MCF 10A (cell line): ENCODE measurements at regions not wholly inside any gene's neighbourhood (a gene's known extent, or its start where the extent isn't known, plus 50 kb on each side); places are given as distances from the start of the nearest gene placed in this dataset.

Experiments
- BruUV-seq: library from RNA; stranded (reverse); fragments of 400-500 nt; replicated peaks from 2 replicates; lab custom pipeline; 2021; lab: Mats Ljungman, UMichigan
- CTCF ChIA-PET: fragments of 300-600 bp; sonication (Branson Sonifier 250); formaldehyde crosslinking; extraction: SDS; loops from one replicate; lab custom pipeline; 2021; ENCODE audit warnings: antibody characterized with exemption, inconsistent platforms; lab: Yijun Ruan, JAX
- POLR2A ChIA-PET: fragments of 300-600, 350-650 bp; sonication (Branson Sonifier 250); formaldehyde crosslinking; extraction: SDS; loops from one replicate; lab custom pipeline; 2020; ENCODE audit warnings: antibody characterized with exemption, inconsistent platforms; lab: Yijun Ruan, JAX
- DNase-seq: peaks from one replicate; pipeline ENCODE4 v3.0.0-alpha.2; 2018; ENCODE audit not compliant: unreplicated experiment
- H3K27ac Mint-ChIP-seq: one replicate; pipeline ENCODE4 v1.8.0; 2022; ENCODE audit warnings: mild to moderate bottlenecking, low read depth, mixed read lengths; ENCODE audit not compliant: unreplicated experiment
- H3K27me3 Mint-ChIP-seq: one replicate; pipeline ENCODE4 v1.8.0; 2022; ENCODE audit warnings: mixed read lengths; ENCODE audit not compliant: insufficient read depth, unreplicated experiment
- H3K36me3 Mint-ChIP-seq: one replicate; pipeline ENCODE4 v1.8.0; 2022; ENCODE audit warnings: mild to moderate bottlenecking, moderate library complexity, mixed read lengths; ENCODE audit not compliant: insufficient read depth, unreplicated experiment
- H3K4me1 Mint-ChIP-seq: one replicate; pipeline ENCODE4 v1.8.0; 2022; ENCODE audit warnings: mixed read lengths; ENCODE audit not compliant: insufficient read depth, unreplicated experiment
- H3K4me3 Mint-ChIP-seq: one replicate; pipeline ENCODE4 v1.8.0; 2022; ENCODE audit warnings: mild to moderate bottlenecking, moderate library complexity, mixed read lengths; ENCODE audit not compliant: unreplicated experiment
- H3K9me3 Mint-ChIP-seq: one replicate; pipeline ENCODE4 v1.8.0; 2022; ENCODE audit warnings: mixed read lengths; ENCODE audit not compliant: unreplicated experiment
- intact Hi-C: fragments of 100-400 bp; cut with micrococcal nuclease; formaldehyde crosslinking; loops from 2 replicates; pipeline ENCODE4 v1.14.1; 2022
- TF ChIP-seq, protein P1 (sequence below): fragments of 200-600 bp; IDR thresholded peaks from one replicate; pipeline ENCODE4 v1.8.0; 2022; ENCODE audit warnings: antibody characterized with exemption, mild to moderate bottlenecking; ENCODE audit not compliant: unreplicated experiment

GRCh38 chr10:129375912-129376311 lies 91.1 kb upstream of the MGMT start:
- H3K4me3 Mint-ChIP-seq = no peak overlapping the region
- H3K9me3 Mint-ChIP-seq = peaks cover 7% of the 10 kb centered on the region
- no peaks in the 10 kb centered on the region for H3K27me3 Mint-ChIP-seq
- no TSS peak for BruUV-seq
- ChIA-PET POLR2A (no interaction called here), CTCF (no interaction called here)
- no peaks in the 10 kb centered on the region for H3K4me1 Mint-ChIP-seq
- TF ChIP-seq, protein P1, sequence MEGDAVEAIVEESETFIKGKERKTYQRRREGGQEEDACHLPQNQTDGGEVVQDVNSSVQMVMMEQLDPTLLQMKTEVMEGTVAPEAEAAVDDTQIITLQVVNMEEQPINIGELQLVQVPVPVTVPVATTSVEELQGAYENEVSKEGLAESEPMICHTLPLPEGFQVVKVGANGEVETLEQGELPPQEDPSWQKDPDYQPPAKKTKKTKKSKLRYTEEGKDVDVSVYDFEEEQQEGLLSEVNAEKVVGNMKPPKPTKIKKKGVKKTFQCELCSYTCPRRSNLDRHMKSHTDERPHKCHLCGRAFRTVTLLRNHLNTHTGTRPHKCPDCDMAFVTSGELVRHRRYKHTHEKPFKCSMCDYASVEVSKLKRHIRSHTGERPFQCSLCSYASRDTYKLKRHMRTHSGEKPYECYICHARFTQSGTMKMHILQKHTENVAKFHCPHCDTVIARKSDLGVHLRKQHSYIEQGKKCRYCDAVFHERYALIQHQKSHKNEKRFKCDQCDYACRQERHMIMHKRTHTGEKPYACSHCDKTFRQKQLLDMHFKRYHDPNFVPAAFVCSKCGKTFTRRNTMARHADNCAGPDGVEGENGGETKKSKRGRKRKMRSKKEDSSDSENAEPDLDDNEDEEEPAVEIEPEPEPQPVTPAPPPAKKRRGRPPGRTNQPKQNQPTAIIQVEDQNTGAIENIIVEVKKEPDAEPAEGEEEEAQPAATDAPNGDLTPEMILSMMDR = no peak
- no peak overlapping the region for H3K27ac Mint-ChIP-seq
- intact Hi-C loops = no loop called here
- no peaks in the 10 kb centered on the region for H3K36me3 Mint-ChIP-seq
- no peak for DNase-seq

DNA sequence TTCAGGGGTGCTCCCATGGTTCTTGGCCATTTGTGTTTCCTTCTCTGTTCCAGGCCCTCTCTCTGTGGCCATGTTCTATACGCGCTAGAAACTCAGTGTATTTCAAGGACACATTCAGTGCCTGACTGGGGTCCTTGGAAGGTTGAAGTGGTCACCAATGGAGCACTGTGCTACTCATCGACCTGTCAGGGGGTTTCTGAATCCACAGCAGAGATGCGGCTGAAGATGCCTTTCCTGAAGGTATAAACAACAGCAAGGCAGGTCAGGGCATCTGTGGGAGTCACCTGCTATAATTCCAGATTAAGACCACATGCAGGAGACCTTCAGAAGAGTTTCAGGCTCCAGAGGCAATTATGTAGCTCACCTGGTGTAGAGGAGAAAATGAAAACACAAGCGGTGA lies 86.8 kb upstream of the MGMT start:
- Mint-ChIP-seq H3K36me3 (no peaks in the 10 kb centered on the region), H3K27ac (no peak overlapping the region), H3K4me1 (peaks cover under 1% of the 10 kb centered on the region), H3K27me3 (no peaks in the 10 kb centered on the region), H3K9me3 (no peaks in the 10 kb centered on the region), H3K4me3 (no peak overlapping the region)
- POLR2A ChIA-PET = no interaction called here
- BruUV-seq = no TSS peak
- intact Hi-C loops = no loop called here
- TF ChIP-seq, protein P1 = no peak
- no peak for DNase-seq
- CTCF ChIA-PET = interaction anchor here (0.6 kb wide), 1 partner anchor 841 kb away, joined by 3 read pairs; no protein-coding TSS in a partner anchor

DNA sequence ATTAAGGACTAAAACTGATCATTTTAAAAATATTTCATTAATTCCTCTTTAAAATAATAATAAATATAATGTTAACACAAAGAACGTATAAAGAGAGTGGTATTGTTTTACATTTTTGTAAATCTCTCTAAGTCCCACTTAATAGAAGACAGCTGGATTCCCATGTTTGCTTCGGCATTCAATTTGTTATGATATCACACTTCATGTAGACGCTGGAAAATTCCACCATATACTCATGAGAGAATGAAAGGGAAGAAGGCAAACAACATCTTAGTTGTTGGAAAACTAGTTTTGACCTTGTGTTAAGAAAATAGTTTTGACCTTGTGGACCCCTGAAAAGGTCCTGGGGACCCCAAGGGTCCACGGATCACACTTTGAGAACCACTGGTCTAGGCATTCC lies 85.3 kb upstream of the MGMT start:
- ChIA-PET POLR2A (no interaction called here), CTCF (interaction anchor here (0.8 to 1.4 kb wide), 3 partner anchors 19 to 474 kb away, joined by 3 to 5 read pairs (median 3); no protein-coding TSS in a partner anchor)
- no peak for DNase-seq
- TF ChIP-seq, protein P1 = no peak
- no TSS peak for BruUV-seq
- H3K9me3 Mint-ChIP-seq = no peaks in the 10 kb centered on the region
- H3K4me1 Mint-ChIP-seq = peaks cover 7% of the 10 kb centered on the region
- intact Hi-C loops = no loop called here
- H3K36me3 Mint-ChIP-seq = no peaks in the 10 kb centered on the region
- H3K27ac Mint-ChIP-seq = no peak overlapping the region
- no peak overlapping the region for H3K4me3 Mint-ChIP-seq
- no peaks in the 10 kb centered on the region for H3K27me3 Mint-ChIP-seq

- H3K36me3 Mint-ChIP-seq = no peaks in the 10 kb centered on the region
- no peaks in the 10 kb centered on the region for H3K27me3 Mint-ChIP-seq
- H3K9me3 Mint-ChIP-seq = no peaks in the 10 kb centered on the region
- peaks cover 7% of the 10 kb centered on the region for H3K4me1 Mint-ChIP-seq
- no peak for DNase-seq
- no TSS peak for BruUV-seq
- CTCF ChIA-PET = interaction anchor here (1.0 kb wide), 1 partner anchor 18 kb away, joined by 3 read pairs; no protein-coding TSS in a partner anchor
- POLR2A ChIA-PET = no interaction called here
- TF ChIP-seq, protein P1 = no peak
- H3K27ac Mint-ChIP-seq = no peak overlapping the region
- intact Hi-C loops = no loop called here
- no peak overlapping the region for H3K4me3 Mint-ChIP-seq
Measured at GRCh38 chr10:129382401-129382800, 84.6 kb upstream of the MGMT start.
